Osteoblast (primary cell): ENCODE measurements at regions not wholly inside any gene's neighbourhood (a gene's known extent, or its start where the extent isn't known, plus 50 kb on each side); places are given as distances from the start of the nearest gene placed in this dataset.

Experiments used
- DNase-seq: peaks from one replicate; pipeline ENCODE4 v3.0.0; 2011; ENCODE audit warnings: low spot score, mixed read lengths; ENCODE audit not compliant: insufficient read length; ENCODE audit errors: missing footprints
- H2AFZ ChIP-seq: 2 replicates; pipeline ENCODE4 v1.6.0; 2011; ENCODE audit warnings: mild to moderate bottlenecking, low read length
- H3K27ac ChIP-seq: 2 replicates; pipeline ENCODE4 v1.5.1; 2011; ENCODE audit warnings: mild to moderate bottlenecking, low read depth, low read length, moderate library complexity
- H3K27me3 ChIP-seq: 2 replicates; pipeline ENCODE4 v1.6.0; 2012; ENCODE audit warnings: mild to moderate bottlenecking, control low read depth, inconsistent platforms, low read length, moderate library complexity; ENCODE audit not compliant: insufficient read depth
- H3K36me3 ChIP-seq: 2 replicates; pipeline ENCODE4 v1.5.1; 2011; ENCODE audit warnings: mild to moderate bottlenecking, low read length, control low read depth, moderate library complexity; ENCODE audit not compliant: insufficient read depth
- H3K4me1 ChIP-seq: 2 replicates; pipeline ENCODE4 v1.5.1; 2011; ENCODE audit warnings: mild to moderate bottlenecking, low read length, control low read depth, moderate library complexity; ENCODE audit not compliant: insufficient read depth
- H3K4me2 ChIP-seq: 2 replicates; pipeline ENCODE4 v1.6.0; 2011; ENCODE audit warnings: mild to moderate bottlenecking, low read length; ENCODE audit not compliant: insufficient read depth
- H3K4me3 ChIP-seq: fragments of 200-600 bp; sonication (generic); 3 replicates; pipeline ENCODE4 v1.5.1; 2012; ENCODE audit warnings: mild to moderate bottlenecking, low read length, inconsistent platforms; ENCODE audit not compliant: insufficient read depth
- H3K79me2 ChIP-seq: 2 replicates; pipeline ENCODE4 v1.6.0; 2012; ENCODE audit warnings: mild to moderate bottlenecking, low read length, control low read depth, inconsistent platforms; ENCODE audit not compliant: insufficient read depth
- H3K9me3 ChIP-seq: 2 replicates; pipeline ENCODE4 v1.5.1; 2011; ENCODE audit warnings: low read depth, low read length, control low read depth
- H4K20me1 ChIP-seq: 2 replicates; pipeline ENCODE4 v1.6.0; 2012; ENCODE audit warnings: mild to moderate bottlenecking, low read length, control low read depth; ENCODE audit not compliant: insufficient read depth
- CTCF ChIP-seq: IDR thresholded peaks from 2 replicates; pipeline ENCODE4 v1.5.1; 2011; ENCODE audit warnings: mild to moderate bottlenecking, low read depth, low read length, moderate library complexity; ENCODE audit errors: extremely low read depth

GRCh38 chr11:28401446-28401845, 293.3 kb downstream of the METTL15 start:
- Histone ChIP-seq H3K27me3 (no peaks in the 10 kb centered on the region), H3K79me2 (no peaks in the 10 kb centered on the region), H3K9me3 (no peaks in the 10 kb centered on the region), H3K4me1 (peaks cover 3% of the 10 kb centered on the region), H3K4me2 (no peak overlapping the region), H3K36me3 (no peaks in the 10 kb centered on the region), H2AFZ (no peak overlapping the region), H3K27ac (no peak overlapping the region), H3K4me3 (no peak overlapping the region), H4K20me1 (no peaks in the 10 kb centered on the region)
- no peak for DNase-seq
- no peak for TF ChIP-seq CTCF

GRCh38 chr11:28400331-28401100, 292.3 kb downstream of the METTL15 start:
- Histone ChIP-seq H3K27ac (no peak overlapping the region), H4K20me1 (no peaks in the 10 kb centered on the region), H2AFZ (no peak overlapping the region), H3K36me3 (no peaks in the 10 kb centered on the region), H3K79me2 (no peaks in the 10 kb centered on the region), H3K4me3 (no peak overlapping the region), H3K27me3 (no peaks in the 10 kb centered on the region), H3K4me2 (no peak overlapping the region), H3K4me1 (peaks cover 3% of the 10 kb centered on the region), H3K9me3 (no peaks in the 10 kb centered on the region)
- TF ChIP-seq CTCF = no peak
- no peak for DNase-seq

- Histone ChIP-seq H3K4me2 (no peak overlapping the region), H3K4me1 (no peaks in the 10 kb centered on the region), H3K9me3 (no peaks in the 10 kb centered on the region), H3K27me3 (no peaks in the 10 kb centered on the region), H3K27ac (no peak overlapping the region), H3K36me3 (no peaks in the 10 kb centered on the region), H3K79me2 (no peaks in the 10 kb centered on the region), H4K20me1 (no peaks in the 10 kb centered on the region), H3K4me3 (no peak overlapping the region), H2AFZ (no peak overlapping the region)
- no peak for TF ChIP-seq CTCF
- DNase-seq = no peak
Observed at GRCh38 chr11:28393348-28393747, 285.2 kb downstream of the METTL15 start.

- Histone ChIP-seq H3K4me1 (peaks cover 10% of the 10 kb centered on the region), H4K20me1 (no peaks in the 10 kb centered on the region), H3K27ac (peak overlapping the region; percentile 94), H2AFZ (no peak overlapping the region), H3K4me3 (no peak overlapping the region), H3K27me3 (no peaks in the 10 kb centered on the region), H3K4me2 (peak overlapping the region; percentile 41), H3K79me2 (no peaks in the 10 kb centered on the region), H3K36me3 (no peaks in the 10 kb centered on the region), H3K9me3 (peaks cover 3% of the 10 kb centered on the region)
- TF ChIP-seq CTCF = no peak
- DNase-seq = no peak
Observed at GRCh38 chr11:28384418-28384817, 276.2 kb downstream of the METTL15 start.
